Pons (tissue), 1 donor: ENCODE measurements at regions not wholly inside any gene's neighbourhood (a gene's known extent, or its start where the extent isn't known, plus 50 kb on each side); places are given as distances from the start of the nearest gene placed in this dataset.
"Not testable (repeated sequence)": the region's sequence is repeated elsewhere in the genome, so short reads cannot be mapped to it uniquely, and the experiment has no call there.

Source experiments
- DNase-seq: peaks from one replicate; pipeline ENCODE4 v3.0.0-alpha.2; 2016; ENCODE audit warnings: low spot score

- DNase-seq, result peak; percentile 50
Observed at GRCh38 chr6:97450087-97450486, 167.1 kb upstream of the MMS22L start.

GRCh38 chr6:97456070-97456469, 173.1 kb upstream of the MMS22L start:
- DNase-seq, result no peak

GRCh38 chr6:97459535-97459934, 176.5 kb upstream of the MMS22L start:
- DNase-seq, result no peak

GRCh38 chr6:97459986-97460385, 177.0 kb upstream of the MMS22L start:
- DNase-seq, result peak; percentile 53

- peak; percentile 41 for DNase-seq
Observed at GRCh38 chr6:97460394-97461080, 177.5 kb upstream of the MMS22L start.

- no peak for DNase-seq
Observed at GRCh38 chr6:97461218-97461617, 178.2 kb upstream of the MMS22L start.

GRCh38 chr6:97462031-97462430, 179.0 kb upstream of the MMS22L start:
- no peak for DNase-seq

- DNase-seq, result no peak
Observed at GRCh38 chr6:97462938-97463598, 180.1 kb upstream of the MMS22L start.

GRCh38 chr6:97465877-97466561, 183.0 kb upstream of the MMS22L start:
- peak; percentile 78 for DNase-seq

- DNase-seq, result no peak
Observed at GRCh38 chr6:97468981-97469380, 186.0 kb upstream of the MMS22L start.

- DNase-seq, result no peak
Observed at GRCh38 chr6:97469451-97469850, 186.4 kb upstream of the MMS22L start.

GRCh38 chr6:97470322-97470721, 187.3 kb upstream of the MMS22L start:
- no peak for DNase-seq

- DNase-seq, result no peak
Observed at GRCh38 chr6:97473979-97474378, 191.0 kb upstream of the MMS22L start.

- peak; percentile 90 for DNase-seq
Observed at GRCh38 chr6:97497713-97498331, 214.8 kb upstream of the MMS22L start.

GRCh38 chr6:97501853-97502252, 218.8 kb upstream of the MMS22L start:
- peak; percentile 40 for DNase-seq

GRCh38 chr6:97508646-97509045, 225.6 kb upstream of the MMS22L start:
- DNase-seq, result no peak

GRCh38 chr6:97513260-97513659, 230.2 kb upstream of the MMS22L start:
- not testable (repeated sequence) for DNase-seq

GRCh38 chr6:97524811-97525210, 241.8 kb upstream of the MMS22L start:
- DNase-seq, result peak; percentile 77

GRCh38 chr6:97535800-97536199, 252.8 kb upstream of the MMS22L start:
- no peak for DNase-seq

GRCh38 chr6:97548354-97548753, 265.3 kb upstream of the MMS22L start:
- DNase-seq, result no peak

GRCh38 chr6:97557355-97557754, 274.3 kb upstream of the MMS22L start:
- DNase-seq, result no peak

- no peak for DNase-seq
Observed at GRCh38 chr6:97563529-97563928, 280.5 kb upstream of the MMS22L start.

GRCh38 chr6:97572943-97573342, 289.9 kb upstream of the MMS22L start:
- no peak for DNase-seq
